GM23338 (cell line): ENCODE measurements at regions not wholly inside any gene's neighbourhood (a gene's known extent, or its start where the extent isn't known, plus 50 kb on each side); places are given as distances from the start of the nearest gene placed in this dataset.

Experiments
- ATAC-seq: fragments of 200-7000 bp; cut with Tn5 transposase; 3 replicates; pipeline ENCODE4 v1.9.1; 2020
- DNase-seq: peaks from one replicate; pipeline ENCODE4 v3.0.0-alpha.2; 2015; ENCODE audit warnings: low spot score
- H2AFZ ChIP-seq: fragments of 200-600 bp; sonication (generic); 2 replicates; pipeline ENCODE4 v1.8.0; 2016; ENCODE audit warnings: antibody characterized with exemption, mild to moderate bottlenecking, moderate library complexity
- H3F3A ChIP-seq: fragments of 200-600 bp; sonication (generic); replicated peaks from 2 replicates; pipeline ENCODE4 v1.8.0; 2017; ENCODE audit warnings: antibody characterized with exemption, mixed run types, low read depth
- H3K27ac ChIP-seq: fragments of 200-600 bp; sonication (generic); 2 replicates; pipeline ENCODE4 v1.6.1; 2016; ENCODE audit warnings: low read depth
- H3K27me3 ChIP-seq: fragments of 200-600 bp; sonication (generic); 2 replicates; pipeline ENCODE4 v1.8.0; 2016; ENCODE audit warnings: mild to moderate bottlenecking, mixed run types, moderate library complexity; ENCODE audit not compliant: insufficient read depth
- H3K36me3 ChIP-seq: fragments of 200-600 bp; sonication (generic); 2 replicates; pipeline ENCODE4 v1.8.0; 2016; ENCODE audit warnings: mild to moderate bottlenecking; ENCODE audit not compliant: insufficient read depth
- H3K4me1 ChIP-seq: fragments of 200-600 bp; sonication (generic); 2 replicates; pipeline ENCODE4 v1.8.0; 2016; ENCODE audit warnings: mild to moderate bottlenecking, moderate library complexity; ENCODE audit not compliant: insufficient read depth
- H3K4me2 ChIP-seq: fragments of 200-600 bp; sonication (generic); 2 replicates; pipeline ENCODE4 v1.7.1; 2017; ENCODE audit warnings: mixed run types
- H3K4me3 ChIP-seq: fragments of 200-600 bp; sonication (generic); 2 replicates; pipeline ENCODE4 v1.6.1; 2016; ENCODE audit warnings: mixed run types
- H3K79me2 ChIP-seq: fragments of 200-600 bp; sonication (generic); replicated peaks from 2 replicates; pipeline ENCODE4 v1.8.0; 2017; ENCODE audit warnings: mild to moderate bottlenecking; ENCODE audit not compliant: insufficient read depth
- H3K9me2 ChIP-seq: fragments of 200-600 bp; sonication (generic); 2 replicates; pipeline ENCODE4 v1.8.0; 2017; ENCODE audit not compliant: insufficient read depth
- H4K20me1 ChIP-seq: fragments of 200-600 bp; sonication (generic); replicated peaks from 2 replicates; pipeline ENCODE4 v1.8.0; 2017; ENCODE audit warnings: mild to moderate bottlenecking; ENCODE audit not compliant: insufficient read depth
- H3K27ac Mint-ChIP-seq: 2 replicates; pipeline ENCODE4 v1.8.0; 2020; ENCODE audit warnings: inconsistent platforms, mild to moderate bottlenecking, moderate library complexity, mixed read lengths
- H3K27me3 Mint-ChIP-seq: 3 replicates; pipeline ENCODE4 v1.8.0; 2022; ENCODE audit warnings: low read depth, mild to moderate bottlenecking, moderate library complexity, mixed read lengths, inconsistent platforms; ENCODE audit not compliant: insufficient read depth, poor library complexity
- H3K36me3 Mint-ChIP-seq: 3 replicates; pipeline ENCODE4 v1.8.0; 2021; ENCODE audit warnings: low read depth, mild to moderate bottlenecking, inconsistent platforms, moderate library complexity, mixed read lengths
- H3K4me1 Mint-ChIP-seq: 3 replicates; pipeline ENCODE4 v1.8.0; 2020; ENCODE audit warnings: mild to moderate bottlenecking, inconsistent platforms, mixed read lengths
- H3K4me3 Mint-ChIP-seq: 3 replicates; pipeline ENCODE4 v1.8.0; 2021; ENCODE audit warnings: moderate library complexity, mild to moderate bottlenecking, inconsistent platforms, mixed read lengths
- H3K9me3 Mint-ChIP-seq: 3 replicates; pipeline ENCODE4 v1.8.0; 2020; ENCODE audit warnings: moderate library complexity, mild to moderate bottlenecking, inconsistent platforms, mixed read lengths
- CREB1 ChIP-seq: fragments of 250-450 bp; sonication (Bioruptor Pico); IDR thresholded peaks from 2 replicates; pipeline ENCODE4 v1.5.0; 2020; ENCODE audit warnings: low read depth, mild to moderate bottlenecking, moderate library complexity
- ETS1 ChIP-seq: IDR thresholded peaks from 2 replicates; pipeline ENCODE4 v1.6.1; 2016; ENCODE audit warnings: antibody characterized with exemption
- EZH2 ChIP-seq: fragments of 200-600 bp; sonication (generic); IDR thresholded peaks from one replicate; pipeline ENCODE4 v1.8.0; 2017; ENCODE audit warnings: antibody characterized with exemption, mild to moderate bottlenecking, low read depth; ENCODE audit not compliant: unreplicated experiment
- EZH2phosphoT487 ChIP-seq: fragments of 200-600 bp; sonication (generic); IDR thresholded peaks from one replicate; pipeline ENCODE4 v1.8.1; 2018; ENCODE audit warnings: antibody characterized with exemption; ENCODE audit not compliant: unreplicated experiment
- JUNB ChIP-seq: IDR thresholded peaks from one replicate; pipeline ENCODE4 v1.6.1; 2016; ENCODE audit warnings: antibody characterized with exemption; ENCODE audit not compliant: unreplicated experiment
- NANOG ChIP-seq: IDR thresholded peaks from 2 replicates; pipeline ENCODE4 v1.6.1; 2016; ENCODE audit warnings: antibody characterized with exemption, borderline replicate concordance
- POLR2AphosphoS5 ChIP-seq: IDR thresholded peaks from 2 replicates; pipeline ENCODE4 v1.6.1; 2016; ENCODE audit warnings: antibody characterized with exemption, low read depth
- REST ChIP-seq: IDR thresholded peaks from one replicate; pipeline ENCODE4 v1.6.1; 2018; ENCODE audit warnings: antibody characterized with exemption; ENCODE audit not compliant: unreplicated experiment
- STAT1 ChIP-seq: IDR thresholded peaks from one replicate; pipeline ENCODE4 v1.6.1; 2016; ENCODE audit warnings: antibody characterized with exemption; ENCODE audit not compliant: unreplicated experiment
- ZNF114 ChIP-seq: fragments of 250-450 bp; sonication (Bioruptor Pico); IDR thresholded peaks from 2 replicates; pipeline ENCODE4 v1.5.0; 2020; ENCODE audit warnings: mild to moderate bottlenecking, moderate library complexity
- ZNF331 ChIP-seq: fragments of 250-450 bp; sonication (Bioruptor Pico); IDR thresholded peaks from 2 replicates; pipeline ENCODE4 v1.5.0; 2020; ENCODE audit warnings: low read depth, mild to moderate bottlenecking, moderate library complexity
- ZNF462 ChIP-seq: fragments of 250-450 bp; sonication (Bioruptor Pico); IDR thresholded peaks from 2 replicates; pipeline ENCODE4 v1.5.0; 2020; ENCODE audit warnings: mild to moderate bottlenecking, moderate library complexity

- no peak overlapping the region for H3K4me3 Mint-ChIP-seq
- Histone ChIP-seq H3K4me3 (no peak overlapping the region), H3K4me1 (peaks cover 9% of the 10 kb centered on the region), H3K4me2 (no peak overlapping the region), H3K27ac (no peak overlapping the region), H3K36me3 (peaks cover 8% of the 10 kb centered on the region; the same call in 1 of the 2 replicates), H3K79me2 (no peaks in the 10 kb centered on the region), H3K27me3 (no peaks in the 10 kb centered on the region), H3F3A (no peaks in the 10 kb centered on the region), H2AFZ (no peak overlapping the region), H3K9me2 (no peaks in the 10 kb centered on the region), H4K20me1 (no peaks in the 10 kb centered on the region)
- no peak for ATAC-seq
- no peak for DNase-seq
- H3K9me3 Mint-ChIP-seq, result peaks cover 45% of the 10 kb centered on the region
- TF ChIP-seq EZH2phosphoT487, result no peak
- TF ChIP-seq REST, result no peak
- no peak for TF ChIP-seq ETS1
- no peak for TF ChIP-seq POLR2AphosphoS5
- no peak for TF ChIP-seq EZH2
- TF ChIP-seq STAT1, result no peak
- TF ChIP-seq ZNF114 (CRISPR knock-in tag), result no peak
- no peak for TF ChIP-seq ZNF331
- TF ChIP-seq CREB1 (CRISPR knock-in tag), result no peak
- no peak for TF ChIP-seq JUNB
- no peak for TF ChIP-seq NANOG
- peaks cover 26% of the 10 kb centered on the region for H3K4me1 Mint-ChIP-seq
- peaks cover 8% of the 10 kb centered on the region for H3K27me3 Mint-ChIP-seq
- peaks cover 32% of the 10 kb centered on the region for H3K36me3 Mint-ChIP-seq
- H3K27ac Mint-ChIP-seq, result no peak overlapping the region
Observed at GRCh38 chr14:48568252-48568651, 892.8 kb upstream of the MDGA2 start.

GRCh38 chr14:48563489-48563888 lies 888.1 kb upstream of the MDGA2 start:
- Mint-ChIP-seq H3K4me3 (no peak overlapping the region), H3K4me1 (peaks cover 58% of the 10 kb centered on the region), H3K27ac (peak overlapping the region; percentile 20; the same call in 1 of the 2 replicates), H3K27me3 (peaks cover 8% of the 10 kb centered on the region), H3K36me3 (peaks cover 36% of the 10 kb centered on the region), H3K9me3 (peaks cover 34% of the 10 kb centered on the region)
- DNase-seq (no peak), ATAC-seq (no peak)
- no peak overlapping the region for H3K4me3 ChIP-seq
- H3F3A ChIP-seq, result no peaks in the 10 kb centered on the region
- H2AFZ ChIP-seq, result no peak overlapping the region
- no peaks in the 10 kb centered on the region for H3K79me2 ChIP-seq
- H3K36me3 ChIP-seq, result peaks cover 8% of the 10 kb centered on the region; the same call in 1 of the 2 replicates
- H3K4me1 ChIP-seq, result peaks cover 34% of the 10 kb centered on the region
- no peak overlapping the region for H3K4me2 ChIP-seq
- H4K20me1 ChIP-seq, result no peaks in the 10 kb centered on the region
- no peaks in the 10 kb centered on the region for H3K27me3 ChIP-seq
- no peaks in the 10 kb centered on the region for H3K9me2 ChIP-seq
- H3K27ac ChIP-seq, result no peak overlapping the region
- TF ChIP-seq JUNB (no peak), CREB1 (CRISPR knock-in tag) (no peak), POLR2AphosphoS5 (no peak), ZNF462 (CRISPR knock-in tag) (no peak)
